Adipocyte (in vitro differentiated cells): ENCODE measurements at regions not wholly inside any gene's neighbourhood (a gene's known extent, or its start where the extent isn't known, plus 50 kb on each side); places are given as distances from the start of the nearest gene placed in this dataset.
A peak's percentile ranks its signal among the peaks of the same experiment; 100 is the strongest.

Source experiments
- DNase-seq: peaks from one replicate; pipeline ENCODE4 v3.0.0-alpha.2; 2015; ENCODE audit warnings: low read depth
- H3K27me3 ChIP-seq: replicated peaks from 2 replicates; pipeline ENCODE4 v1.7.0; 2013; ENCODE audit warnings: mild to moderate bottlenecking, low read length, moderate library complexity; ENCODE audit not compliant: control insufficient read depth, insufficient read depth
- H3K36me3 ChIP-seq: 2 replicates; pipeline ENCODE4 v1.7.0; 2013; ENCODE audit warnings: low read length, mild to moderate bottlenecking, moderate library complexity; ENCODE audit not compliant: control insufficient read depth, insufficient read depth, severe bottlenecking
- H3K4me1 ChIP-seq: 2 replicates; pipeline ENCODE4 v1.7.0; 2013; ENCODE audit warnings: mild to moderate bottlenecking, low read length, moderate library complexity; ENCODE audit not compliant: control insufficient read depth, insufficient read depth
- H3K4me3 ChIP-seq: 2 replicates; pipeline ENCODE4 v1.7.0; 2013; ENCODE audit warnings: mild to moderate bottlenecking, low read length, moderate library complexity
- H3K9ac ChIP-seq: 2 replicates; pipeline ENCODE4 v1.7.0; 2013; ENCODE audit warnings: mild to moderate bottlenecking, low read length, moderate library complexity
- H3K9me3 ChIP-seq: 2 replicates; pipeline ENCODE4 v1.7.0; 2013; ENCODE audit warnings: mild to moderate bottlenecking, low read length, moderate library complexity; ENCODE audit not compliant: control insufficient read depth

DNA sequence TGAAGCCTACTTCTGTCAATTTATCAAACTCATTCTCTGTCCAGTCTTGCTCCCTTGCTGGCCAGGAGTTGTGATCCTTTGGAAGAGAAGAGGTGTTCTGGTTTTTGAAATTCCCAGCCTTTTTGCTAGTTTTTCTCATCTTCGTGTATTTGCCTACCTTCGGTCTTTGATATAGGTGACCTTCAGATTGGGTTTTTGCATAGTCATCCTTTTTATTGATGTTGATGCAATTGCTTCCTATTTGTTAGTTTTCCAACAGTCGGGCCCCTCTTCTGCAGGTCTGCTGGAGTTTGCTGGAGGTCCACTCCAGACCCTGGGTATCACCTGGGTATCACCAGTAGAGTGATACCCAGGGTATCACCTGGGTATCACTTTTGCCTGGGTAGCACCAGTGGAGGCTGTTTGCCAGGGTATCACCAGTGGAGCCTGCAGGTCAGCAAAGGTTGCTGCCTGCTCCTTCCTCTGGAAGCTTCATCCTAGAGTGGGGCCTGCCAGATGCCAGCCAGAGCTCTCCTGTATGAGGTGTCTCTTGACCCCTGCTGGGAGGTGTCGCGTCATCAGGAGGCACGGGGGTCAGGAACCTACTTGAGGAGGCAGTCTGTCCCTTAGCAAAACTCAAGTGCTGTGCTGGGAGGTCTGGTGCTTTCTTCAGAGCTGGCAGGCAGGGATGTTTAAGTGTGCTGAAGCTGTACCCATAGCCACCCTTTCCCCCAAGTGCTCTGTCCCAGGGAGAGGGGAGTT, 684.2 kb downstream of the PCDH18 start:
- no peak overlapping the region for H3K4me3 ChIP-seq
- H3K9me3 ChIP-seq: peaks cover 2% of the 10 kb centered on the region
- DNase-seq: no peak
- no peaks in the 10 kb centered on the region for H3K4me1 ChIP-seq
- H3K27me3 ChIP-seq: no peaks in the 10 kb centered on the region
- H3K36me3 ChIP-seq: no peaks in the 10 kb centered on the region
- H3K9ac ChIP-seq: no peak overlapping the region

DNA sequence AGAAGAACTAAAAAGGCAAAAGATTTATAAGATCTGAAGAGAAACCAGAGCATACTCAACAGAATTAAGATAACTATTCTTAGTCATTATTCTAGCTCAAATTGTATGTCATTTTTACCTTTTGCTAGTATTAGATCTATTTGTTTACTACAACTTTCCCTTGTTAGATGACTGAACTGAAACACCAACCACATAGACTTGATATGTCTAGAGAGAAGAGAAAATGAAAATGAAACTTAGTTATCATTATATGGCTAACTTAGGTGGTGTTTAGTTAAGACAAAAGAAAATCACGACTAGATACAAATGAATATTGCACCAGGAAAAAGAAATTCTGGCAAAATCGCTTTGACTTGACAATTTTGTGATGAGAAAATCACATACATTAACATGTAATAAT, 690.8 kb downstream of the PCDH18 start:
- no peaks in the 10 kb centered on the region for H3K27me3 ChIP-seq
- H3K36me3 ChIP-seq: no peaks in the 10 kb centered on the region
- no peaks in the 10 kb centered on the region for H3K4me1 ChIP-seq
- DNase-seq: no peak
- no peak overlapping the region for H3K4me3 ChIP-seq
- peaks cover 2% of the 10 kb centered on the region for H3K9me3 ChIP-seq
- H3K9ac ChIP-seq: no peak overlapping the region

DNA sequence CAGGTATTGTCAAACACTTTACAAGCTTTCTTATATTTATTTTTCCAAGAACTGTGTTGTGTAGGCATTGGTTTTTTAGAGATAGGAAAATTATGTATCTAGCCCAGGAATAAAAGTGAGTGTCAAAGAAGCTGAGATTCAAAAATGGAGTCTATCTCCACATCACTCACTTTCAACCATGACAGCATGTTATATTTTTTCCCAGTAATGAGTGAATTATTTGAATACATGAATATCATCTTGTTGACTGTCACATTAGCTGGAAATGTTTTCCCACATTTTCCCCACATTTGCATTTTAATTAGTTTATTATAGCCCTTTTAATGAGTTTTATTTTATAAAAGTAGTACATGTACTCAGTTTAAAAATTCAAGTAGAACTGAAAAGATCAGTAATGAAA, 693.7 kb downstream of the PCDH18 start:
- Histone ChIP-seq H3K4me1 (no peaks in the 10 kb centered on the region), H3K27me3 (no peaks in the 10 kb centered on the region), H3K4me3 (no peak overlapping the region), H3K36me3 (no peaks in the 10 kb centered on the region), H3K9me3 (peaks cover under 1% of the 10 kb centered on the region), H3K9ac (no peak overlapping the region)
- no peak for DNase-seq

DNA sequence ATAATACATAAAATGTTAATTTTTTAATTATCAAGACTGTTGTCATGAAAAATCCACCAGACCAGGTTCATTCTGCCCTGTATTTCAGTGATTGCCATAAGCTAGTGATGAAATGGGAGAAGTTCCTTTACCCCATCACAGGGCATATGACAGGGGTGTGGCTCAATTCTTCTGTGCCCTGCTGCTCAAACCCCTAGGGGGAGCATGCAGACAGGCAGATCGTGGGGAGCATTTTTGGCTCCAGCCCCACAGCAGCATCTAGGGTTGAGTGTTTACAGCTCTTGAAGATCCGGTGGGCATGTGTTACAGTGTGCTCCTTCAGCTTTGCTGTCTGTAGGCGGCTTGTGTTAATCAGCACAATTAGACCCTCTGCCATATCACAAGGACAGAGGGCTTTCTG, 700.7 kb downstream of the PCDH18 start:
- no peak overlapping the region for H3K4me3 ChIP-seq
- H3K36me3 ChIP-seq: no peaks in the 10 kb centered on the region
- no peaks in the 10 kb centered on the region for H3K9me3 ChIP-seq
- DNase-seq: no peak
- H3K27me3 ChIP-seq: no peaks in the 10 kb centered on the region
- H3K9ac ChIP-seq: no peak overlapping the region
- H3K4me1 ChIP-seq: no peaks in the 10 kb centered on the region

DNA sequence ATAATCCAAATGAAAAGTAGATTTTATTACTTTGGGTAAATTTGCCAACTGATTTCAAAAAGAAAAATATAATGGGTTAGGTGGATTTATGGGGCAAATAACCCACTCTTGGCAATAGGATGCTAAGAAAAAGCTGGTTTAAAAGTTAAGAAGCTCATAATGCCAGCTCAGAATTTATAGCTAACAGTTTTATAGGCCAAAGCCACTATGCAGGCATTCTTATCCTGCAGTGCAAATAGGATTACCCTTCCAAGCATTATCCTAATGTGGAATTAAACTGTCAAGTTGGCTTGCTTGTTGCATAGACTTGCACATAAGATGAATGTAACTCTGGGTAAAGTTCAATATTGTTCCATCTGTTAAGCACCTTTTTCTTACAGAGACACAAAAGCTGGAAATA, 703.0 kb downstream of the PCDH18 start:
- no peaks in the 10 kb centered on the region for H3K4me1 ChIP-seq
- DNase-seq: no peak

DNA sequence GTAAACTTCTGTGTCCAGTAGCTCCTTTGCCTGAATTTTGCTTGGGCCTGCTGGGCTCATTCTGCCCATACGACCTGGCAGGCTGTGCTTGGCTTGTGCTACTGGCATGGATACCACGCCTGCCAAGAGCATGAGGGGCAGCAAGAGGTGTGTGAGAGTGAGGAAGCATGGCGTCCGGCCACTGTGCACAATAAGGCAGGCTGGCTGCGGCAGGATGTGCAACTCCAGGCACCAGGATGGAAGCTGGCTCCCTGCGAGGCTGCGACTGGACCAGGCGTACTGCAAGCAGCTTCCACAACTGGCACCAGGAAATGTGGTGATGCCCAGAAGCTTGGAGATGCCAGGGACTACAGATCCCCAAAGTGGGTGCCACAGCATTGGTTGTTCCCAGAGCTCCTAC, 709.3 kb downstream of the PCDH18 start:
- Histone ChIP-seq H3K36me3 (no peaks in the 10 kb centered on the region), H3K9ac (no peak overlapping the region), H3K4me1 (no peaks in the 10 kb centered on the region), H3K4me3 (no peak overlapping the region), H3K9me3 (no peaks in the 10 kb centered on the region), H3K27me3 (no peaks in the 10 kb centered on the region)
- DNase-seq: no peak

More for the DNA sequence above, 703.0 kb downstream of the PCDH18 start:
- H3K9ac ChIP-seq: no peak overlapping the region
- no peaks in the 10 kb centered on the region for H3K9me3 ChIP-seq
- no peaks in the 10 kb centered on the region for H3K36me3 ChIP-seq
- H3K4me3 ChIP-seq: no peak overlapping the region
- no peaks in the 10 kb centered on the region for H3K27me3 ChIP-seq

DNA sequence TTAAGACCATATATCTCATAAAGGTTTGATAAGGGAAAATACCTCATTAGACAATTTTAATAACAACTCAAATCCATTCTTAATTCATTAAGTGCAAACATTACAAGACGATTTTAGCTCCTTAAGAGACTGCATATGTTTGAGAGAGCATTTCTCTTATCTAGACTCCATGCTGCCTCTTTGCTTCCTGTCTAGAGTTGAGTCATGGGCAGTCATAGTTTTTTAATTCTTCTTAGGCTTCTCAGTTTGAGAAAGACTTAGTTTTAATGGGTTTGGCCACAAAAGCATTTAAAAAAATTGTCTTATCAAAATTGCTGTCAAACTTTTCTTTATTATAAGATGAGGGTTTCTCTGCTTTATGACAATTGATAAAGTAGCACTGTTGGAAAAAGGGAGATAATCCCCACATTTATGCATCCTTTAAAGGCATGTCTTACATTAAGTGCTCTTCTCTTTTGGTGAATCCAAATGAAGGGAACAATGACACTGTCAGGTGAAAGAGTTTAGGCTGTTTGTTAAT, 713.4 kb downstream of the PCDH18 start:
- no peaks in the 10 kb centered on the region for H3K9me3 ChIP-seq
- H3K9ac ChIP-seq: no peak overlapping the region
- DNase-seq: peak; percentile 11
- H3K36me3 ChIP-seq: no peaks in the 10 kb centered on the region
- no peak overlapping the region for H3K4me3 ChIP-seq
- no peaks in the 10 kb centered on the region for H3K27me3 ChIP-seq
- no peaks in the 10 kb centered on the region for H3K4me1 ChIP-seq

DNA sequence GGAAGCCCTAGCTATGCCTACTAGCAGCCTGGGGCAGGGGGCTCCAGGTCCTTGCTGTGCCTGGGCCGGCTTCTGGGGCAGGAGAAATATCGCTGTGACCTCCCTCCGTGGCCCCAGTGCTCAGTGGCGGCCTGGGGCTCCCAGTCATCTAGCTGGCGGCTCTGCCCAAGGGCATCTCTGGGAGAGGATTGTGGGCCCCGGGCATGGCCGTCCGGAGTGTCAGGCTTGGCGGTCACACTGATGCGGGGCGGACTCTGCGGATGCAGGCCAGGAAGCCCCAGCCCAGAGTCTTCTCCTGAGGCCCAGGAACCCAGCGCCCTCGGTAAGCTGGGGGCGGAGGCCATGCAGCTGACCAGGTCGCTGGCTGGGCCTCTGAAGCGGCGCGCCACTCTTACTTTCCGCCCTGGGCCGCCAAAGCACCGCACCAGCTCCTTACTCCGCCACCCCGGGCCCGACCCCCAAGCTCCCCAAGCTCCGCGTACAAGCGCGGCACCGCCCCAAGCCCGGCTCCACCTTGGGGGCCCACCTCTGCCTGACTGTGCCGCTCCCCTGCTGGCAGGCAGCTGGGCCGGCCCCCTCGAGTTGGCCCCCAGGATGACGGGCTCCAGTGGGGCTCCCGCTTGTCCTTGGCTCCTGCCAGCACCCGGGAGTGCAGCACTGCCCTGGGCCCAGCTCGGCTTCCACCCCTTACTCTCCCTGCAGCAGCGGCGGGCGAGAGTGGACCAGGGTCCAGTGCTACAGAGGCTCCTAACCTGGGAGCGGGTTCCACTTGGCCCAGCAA, 720.0 kb downstream of the PCDH18 start:
- no peak for DNase-seq
- no peaks in the 10 kb centered on the region for H3K36me3 ChIP-seq
- H3K9ac ChIP-seq: no peak overlapping the region
- H3K4me3 ChIP-seq: no peak overlapping the region
- no peaks in the 10 kb centered on the region for H3K4me1 ChIP-seq
- H3K27me3 ChIP-seq: no peaks in the 10 kb centered on the region
- H3K9me3 ChIP-seq: no peaks in the 10 kb centered on the region

DNA sequence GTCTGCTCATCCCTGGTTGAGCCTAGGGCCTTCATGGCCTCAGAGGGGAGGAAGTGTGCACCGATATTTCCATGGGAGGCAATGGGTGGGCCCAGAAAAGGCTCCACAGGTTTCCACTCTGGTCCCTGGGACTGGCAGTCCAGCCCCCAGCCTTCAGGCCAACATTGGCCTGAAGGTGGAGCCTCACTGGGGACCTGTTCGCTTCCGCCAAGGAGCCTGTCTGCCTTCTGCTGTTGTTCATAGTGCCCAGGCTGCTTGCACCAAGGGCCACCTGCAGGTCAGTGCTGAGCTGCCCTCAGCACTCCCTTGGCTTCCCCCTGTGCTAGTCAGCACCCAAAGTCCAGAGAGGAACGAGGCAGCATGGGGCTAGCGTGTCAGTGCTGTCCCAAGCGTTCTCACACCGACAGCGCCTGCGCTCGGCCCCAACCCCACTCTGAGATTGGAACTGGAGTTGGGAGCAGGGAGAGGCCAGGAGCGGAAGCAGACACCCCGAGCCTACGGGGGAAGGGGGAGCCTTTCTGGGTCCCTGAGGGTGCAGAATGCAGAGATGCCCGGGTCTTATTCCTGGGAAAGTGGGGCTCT, 720.7 kb downstream of the PCDH18 start:
- DNase-seq: no peak
- Histone ChIP-seq H3K4me3 (no peak overlapping the region), H3K9ac (no peak overlapping the region), H3K36me3 (no peaks in the 10 kb centered on the region), H3K9me3 (no peaks in the 10 kb centered on the region), H3K4me1 (no peaks in the 10 kb centered on the region), H3K27me3 (no peaks in the 10 kb centered on the region)

DNA sequence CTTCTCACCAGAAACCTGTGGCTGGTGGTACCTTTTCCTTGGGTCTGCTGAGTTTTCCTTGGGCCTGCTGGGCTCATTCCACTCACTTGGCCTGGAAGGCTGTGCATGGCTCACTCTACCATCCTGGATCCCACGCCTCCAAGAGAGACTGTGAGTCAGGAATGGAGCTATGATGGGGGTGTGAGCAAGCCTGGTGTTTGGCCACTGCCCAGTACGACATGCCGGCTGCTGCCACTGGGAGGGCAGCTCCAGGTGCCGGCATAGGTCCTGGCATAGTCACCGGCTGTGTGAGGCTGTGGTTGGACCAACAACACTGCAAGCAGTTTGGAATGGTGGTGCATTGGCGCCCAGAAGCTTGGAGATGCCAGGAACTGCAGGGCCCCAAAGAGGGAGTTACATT, 721.7 kb downstream of the PCDH18 start:
- Histone ChIP-seq H3K9me3 (no peaks in the 10 kb centered on the region), H3K9ac (no peak overlapping the region), H3K4me3 (no peak overlapping the region), H3K36me3 (no peaks in the 10 kb centered on the region), H3K27me3 (no peaks in the 10 kb centered on the region), H3K4me1 (no peaks in the 10 kb centered on the region)
- no peak for DNase-seq

DNA sequence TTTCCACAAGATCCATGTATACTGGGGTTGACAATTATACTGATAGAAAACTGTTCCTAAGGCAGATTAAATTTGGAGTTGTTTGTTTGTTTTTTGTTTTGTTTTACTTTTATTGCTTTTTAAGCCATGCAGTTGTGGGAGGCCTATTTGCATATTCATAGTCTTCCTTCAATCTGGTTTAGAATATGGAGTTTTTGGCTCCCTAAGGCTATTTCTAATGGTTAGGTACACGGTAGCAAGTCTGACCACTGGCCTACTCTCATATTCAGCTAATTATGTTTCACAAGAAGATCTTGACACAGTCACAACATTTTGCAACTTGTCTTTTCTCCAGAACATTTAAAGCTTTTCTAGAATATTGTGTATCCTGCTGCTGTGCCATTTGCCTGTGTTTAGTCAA, 725.5 kb downstream of the PCDH18 start:
- Histone ChIP-seq H3K4me1 (no peaks in the 10 kb centered on the region), H3K9ac (no peak overlapping the region), H3K36me3 (no peaks in the 10 kb centered on the region), H3K27me3 (no peaks in the 10 kb centered on the region), H3K9me3 (no peaks in the 10 kb centered on the region), H3K4me3 (no peak overlapping the region)
- DNase-seq: no peak
